ENCODE measurements at regions not wholly inside any gene's neighbourhood (a gene's known extent, or its start where the extent isn't known, plus 50 kb on each side); places are given as distances from the start of the nearest gene placed in this dataset.

DNA sequence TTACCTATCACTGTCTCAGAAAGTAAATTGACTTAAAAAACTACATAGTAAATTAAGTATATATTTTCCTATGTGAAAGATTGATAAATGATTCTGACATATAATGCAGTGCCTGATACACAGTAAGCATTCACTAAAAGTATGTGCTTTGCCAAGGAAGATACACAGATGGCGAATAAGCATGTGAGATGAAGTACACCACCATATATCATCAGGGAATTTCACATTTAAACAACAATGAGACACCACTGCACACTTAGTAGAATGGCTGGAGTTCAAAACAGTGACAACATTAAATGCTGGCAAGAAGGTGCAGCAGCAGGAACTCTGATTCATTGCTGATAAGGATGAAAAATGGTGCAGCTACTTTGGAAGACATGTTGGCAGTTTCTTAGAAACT lies 1118.8 kb downstream of the DTWD2 start:
- Mint-ChIP-seq H3K4me3 (no peak overlapping the region), H3K27ac (no peak overlapping the region), H3K4me1 (ENCODE audit: low read depth) (no peaks in the 10 kb centered on the region), H3K27me3 (ENCODE audit: low read depth) (no peaks in the 10 kb centered on the region), H3K9me3 (peaks cover 2 to 11% of the 10 kb centered on the region in 2 donors), H3K36me3 (ENCODE audit: insufficient read depth in 2 of 2) (no peaks in the 10 kb centered on the region)
- ATAC-seq (replicated peaks in 1 of 2) (no peak), DNase-seq (no peak)

DNA sequence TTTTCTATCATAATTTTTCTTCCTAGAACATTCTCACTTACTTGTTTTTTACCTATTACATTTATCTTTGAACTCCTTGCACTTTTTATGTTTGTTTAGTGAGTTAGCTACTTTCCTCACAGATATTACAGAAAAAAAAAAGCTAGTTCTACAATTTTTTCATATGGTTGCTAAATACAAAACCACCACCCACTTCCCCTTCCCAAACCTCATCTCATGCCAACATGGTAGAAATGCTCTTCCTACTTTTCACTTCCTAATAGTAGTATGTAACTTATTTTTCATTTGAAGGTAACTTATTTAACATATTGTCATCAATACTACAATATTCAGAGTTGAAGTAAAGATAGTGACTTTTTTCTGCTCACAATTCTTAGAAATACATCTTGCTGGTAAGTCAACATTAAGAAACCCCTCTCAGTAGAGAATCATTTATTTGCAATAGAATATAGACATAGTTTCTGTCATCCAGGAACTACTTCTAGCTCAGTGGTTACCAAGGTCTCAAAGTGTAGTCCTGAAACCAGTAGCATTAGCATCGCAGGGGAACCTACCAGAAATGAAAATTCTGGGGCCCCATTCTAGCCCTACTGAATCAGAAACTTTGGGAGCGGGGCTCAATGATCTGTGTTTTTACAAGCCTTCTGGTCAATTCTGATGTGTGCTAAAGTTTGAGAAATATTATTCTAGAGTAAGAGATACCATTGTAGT lies 1124.6 kb downstream of the DTWD2 start:
- H3K27ac Mint-ChIP-seq = no peak overlapping the region
- DNase-seq (no peak), ATAC-seq (replicated peaks in 1 of 2) (no peak)
- no peaks in the 10 kb centered on the region for H3K27me3 Mint-ChIP-seq (ENCODE audit: low read depth)
- H3K9me3 Mint-ChIP-seq = peaks cover 0 to 4% of the 10 kb centered on the region in 2 donors
- no peak overlapping the region for H3K4me3 Mint-ChIP-seq
- H3K36me3 Mint-ChIP-seq (ENCODE audit: insufficient read depth in 2 of 2) = no peaks in the 10 kb centered on the region
- no peaks in the 10 kb centered on the region for H3K4me1 Mint-ChIP-seq (ENCODE audit: low read depth)

DNA sequence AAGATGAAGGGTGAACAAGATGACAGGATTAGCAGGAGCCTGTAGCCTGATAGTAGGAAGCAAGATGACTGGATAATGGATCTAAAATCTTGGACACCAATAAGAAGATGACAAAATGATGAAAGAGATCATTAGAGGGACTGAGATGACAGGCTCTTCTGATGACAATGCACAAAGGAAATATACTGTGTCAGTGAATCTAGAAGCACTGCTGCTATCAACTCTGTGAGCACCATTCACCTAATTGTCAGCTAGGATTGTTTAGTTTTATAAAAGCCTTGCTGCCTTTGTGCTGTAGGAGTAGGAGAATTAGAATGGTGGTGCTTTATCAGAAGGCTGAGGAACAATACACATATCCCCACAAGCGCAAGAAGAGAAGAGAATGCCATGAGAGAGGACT lies 1127.8 kb downstream of the DTWD2 start:
- peaks cover 7 to 10% of the 10 kb centered on the region in 2 donors for H3K9me3 Mint-ChIP-seq
- no peaks in the 10 kb centered on the region for H3K36me3 Mint-ChIP-seq (ENCODE audit: insufficient read depth in 2 of 2)
- no peak overlapping the region for H3K27ac Mint-ChIP-seq
- DNase-seq = no peak
- no peaks in the 10 kb centered on the region for H3K27me3 Mint-ChIP-seq (ENCODE audit: low read depth)
- H3K4me1 Mint-ChIP-seq (ENCODE audit: low read depth) = no peaks in the 10 kb centered on the region
- no peak overlapping the region for H3K4me3 Mint-ChIP-seq
- no peak for ATAC-seq (replicated peaks in 1 of 2)

DNA sequence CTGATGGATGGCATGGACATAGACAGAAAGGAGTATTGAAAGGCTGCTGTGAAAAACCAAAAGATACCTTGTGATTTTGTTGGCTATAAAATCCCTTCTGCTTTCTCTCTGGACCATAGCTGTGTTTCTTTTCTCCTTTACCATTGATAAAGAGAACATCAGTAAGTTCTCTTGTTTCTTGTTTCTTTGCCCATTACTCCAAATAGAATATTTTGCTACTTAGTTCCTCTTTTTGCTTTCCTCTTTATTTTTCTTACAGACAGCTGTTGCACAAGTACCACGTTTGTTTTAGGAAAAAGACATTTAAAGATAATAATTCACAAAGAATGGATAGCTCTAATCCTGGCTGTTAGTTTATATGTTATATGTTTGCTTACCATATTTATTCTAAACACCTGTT lies 1129.2 kb downstream of the DTWD2 start:
- Mint-ChIP-seq H3K4me1 (ENCODE audit: low read depth) (no peaks in the 10 kb centered on the region), H3K36me3 (ENCODE audit: insufficient read depth in 2 of 2) (no peaks in the 10 kb centered on the region), H3K9me3 (peaks cover 7 to 10% of the 10 kb centered on the region in 2 donors), H3K4me3 (no peak overlapping the region), H3K27ac (no peak overlapping the region), H3K27me3 (ENCODE audit: low read depth) (no peaks in the 10 kb centered on the region)
- no peak for DNase-seq
- no peak for ATAC-seq (replicated peaks in 1 of 2)

DNA sequence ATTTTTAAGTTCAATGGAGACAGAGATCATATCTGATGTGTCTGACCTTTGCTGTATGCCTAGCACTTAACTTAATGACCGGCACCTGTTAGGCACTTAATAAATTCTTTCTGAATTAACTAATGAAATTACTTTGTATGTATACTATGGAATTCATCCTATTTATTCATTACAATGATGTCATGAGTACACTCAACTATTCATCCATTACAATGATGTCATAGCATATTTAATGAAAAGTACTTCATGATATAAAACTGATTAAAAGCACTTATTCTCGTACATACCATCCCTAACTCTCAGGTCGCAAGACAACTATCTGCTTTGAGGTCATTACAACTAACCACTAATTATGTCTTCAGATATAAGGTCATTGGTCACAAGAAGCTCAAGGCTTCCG lies 1131.6 kb downstream of the DTWD2 start:
- Mint-ChIP-seq H3K4me1 (ENCODE audit: low read depth) (no peaks in the 10 kb centered on the region), H3K36me3 (ENCODE audit: insufficient read depth in 2 of 2) (no peaks in the 10 kb centered on the region), H3K9me3 (peaks cover 7 to 10% of the 10 kb centered on the region in 2 donors), H3K4me3 (no peak overlapping the region), H3K27ac (no peak overlapping the region), H3K27me3 (ENCODE audit: low read depth) (no peaks in the 10 kb centered on the region)
- ATAC-seq (replicated peaks in 1 of 2) (no peak), DNase-seq (no peak)

DNA sequence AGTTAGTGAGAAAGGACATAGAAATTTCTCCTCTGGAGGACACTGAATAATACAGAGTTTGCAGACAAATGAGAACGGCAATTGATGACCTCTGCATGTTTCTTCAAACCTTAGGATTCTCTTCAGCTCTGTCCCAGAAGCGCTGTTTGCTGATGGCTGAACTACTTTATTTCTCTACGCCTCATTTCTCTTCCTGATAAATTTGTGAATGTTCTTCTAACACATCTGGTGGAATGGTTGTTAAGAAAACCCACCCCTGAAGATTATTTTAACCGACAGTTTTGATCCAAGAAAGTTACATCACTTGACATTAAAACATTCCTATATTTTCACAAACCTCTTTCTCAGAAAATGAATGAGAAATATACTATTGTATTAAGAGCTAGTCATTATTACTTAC lies 1150.6 kb downstream of the DTWD2 start:
- H3K27ac Mint-ChIP-seq = no peak overlapping the region
- no peaks in the 10 kb centered on the region for H3K36me3 Mint-ChIP-seq (ENCODE audit: insufficient read depth in 2 of 2)
- no peaks in the 10 kb centered on the region for H3K4me1 Mint-ChIP-seq (ENCODE audit: low read depth)
- no peak for ATAC-seq (replicated peaks in 1 of 2)
- H3K27me3 Mint-ChIP-seq (ENCODE audit: low read depth) = no peaks in the 10 kb centered on the region
- DNase-seq = no peak
- no peak overlapping the region for H3K4me3 Mint-ChIP-seq
- H3K9me3 Mint-ChIP-seq = peaks cover 4 to 12% of the 10 kb centered on the region in 2 donors

DNA sequence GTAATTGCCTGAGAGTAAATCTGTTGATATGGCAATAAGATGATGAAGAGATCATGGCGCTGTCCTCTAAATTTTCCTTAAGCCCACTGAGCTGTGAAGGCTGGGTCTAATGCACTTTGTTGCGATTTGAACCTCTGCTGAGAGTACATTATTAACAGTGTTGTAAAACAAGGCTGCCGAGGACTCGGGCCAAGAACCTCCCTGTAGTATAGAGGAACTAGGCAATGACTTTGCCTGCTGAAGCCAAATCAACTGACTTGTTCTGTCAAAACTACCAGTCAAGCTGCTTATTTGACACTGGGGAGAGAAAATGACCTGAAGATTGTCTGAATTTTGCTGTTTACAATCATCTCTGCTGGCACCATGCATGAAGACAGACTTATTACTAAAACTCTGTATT lies 1154.7 kb downstream of the DTWD2 start:
- Mint-ChIP-seq H3K27ac (no peak overlapping the region), H3K4me1 (ENCODE audit: low read depth) (no peaks in the 10 kb centered on the region), H3K27me3 (ENCODE audit: low read depth) (no peaks in the 10 kb centered on the region), H3K4me3 (no peak overlapping the region), H3K36me3 (ENCODE audit: insufficient read depth in 2 of 2) (no peaks in the 10 kb centered on the region), H3K9me3 (peaks cover 7 to 9% of the 10 kb centered on the region in 2 donors)
- no peak for DNase-seq
- ATAC-seq (replicated peaks in 1 of 2) = no peak

DNA sequence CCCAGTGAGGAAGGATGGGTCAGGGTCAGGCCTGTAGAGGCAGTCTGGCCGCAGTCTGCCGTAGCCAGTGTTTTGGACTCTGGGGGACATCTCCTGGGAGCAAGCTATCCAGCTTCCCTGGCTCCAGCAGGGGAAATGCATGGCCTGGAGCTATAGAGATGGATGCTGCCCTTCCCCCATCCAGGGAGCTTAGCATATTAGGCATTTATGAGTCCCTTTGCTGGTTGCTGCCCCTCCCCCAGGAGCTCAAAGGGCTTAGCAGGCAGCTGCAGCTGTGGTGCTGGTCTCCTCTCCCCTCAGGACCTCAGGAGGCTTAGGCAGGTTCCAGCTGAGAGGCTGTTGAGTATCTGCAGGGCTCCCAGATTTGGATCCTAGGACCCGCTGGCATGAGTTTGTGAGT lies 1158.7 kb downstream of the DTWD2 start:
- ATAC-seq (replicated peaks in 1 of 2) (no peak), DNase-seq (no peak)
- peaks cover 0 to 2% of the 10 kb centered on the region in 2 donors for H3K36me3 Mint-ChIP-seq (ENCODE audit: insufficient read depth in 2 of 2)
- no peaks in the 10 kb centered on the region for H3K4me1 Mint-ChIP-seq (ENCODE audit: low read depth)
- no peak overlapping the region for H3K27ac Mint-ChIP-seq
- peaks cover 12 to 16% of the 10 kb centered on the region in 2 donors for H3K9me3 Mint-ChIP-seq
- no peak overlapping the region for H3K4me3 Mint-ChIP-seq
- H3K27me3 Mint-ChIP-seq (ENCODE audit: low read depth) = no peaks in the 10 kb centered on the region

DNA sequence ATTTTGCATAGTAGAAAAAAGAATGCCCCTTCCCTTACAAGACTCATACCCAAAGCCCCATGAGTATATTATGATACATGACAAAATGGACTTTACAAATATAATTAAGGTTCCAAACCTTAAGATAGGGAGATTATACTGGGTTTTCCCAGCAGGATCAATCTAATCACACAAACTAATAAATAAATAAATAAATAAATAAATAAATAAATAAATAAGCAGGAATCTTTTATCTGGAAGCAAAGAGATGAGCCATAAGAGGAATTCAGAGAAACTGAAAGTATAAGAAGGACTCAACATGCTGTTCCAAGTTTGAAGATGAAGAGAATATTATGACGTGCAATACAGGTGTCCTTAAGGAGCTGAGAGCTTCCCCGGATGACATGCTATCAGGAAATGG lies 1174.5 kb downstream of the DTWD2 start:
- Mint-ChIP-seq H3K36me3 (ENCODE audit: insufficient read depth in 2 of 2) (no peaks in the 10 kb centered on the region), H3K4me3 (no peak overlapping the region), H3K27me3 (ENCODE audit: low read depth) (no peaks in the 10 kb centered on the region), H3K4me1 (ENCODE audit: low read depth) (no peaks in the 10 kb centered on the region), H3K27ac (no peak overlapping the region), H3K9me3 (peaks cover 1 to 7% of the 10 kb centered on the region in 2 donors)
- DNase-seq (no peak), ATAC-seq (replicated peaks in 1 of 2) (no peak)

DNA sequence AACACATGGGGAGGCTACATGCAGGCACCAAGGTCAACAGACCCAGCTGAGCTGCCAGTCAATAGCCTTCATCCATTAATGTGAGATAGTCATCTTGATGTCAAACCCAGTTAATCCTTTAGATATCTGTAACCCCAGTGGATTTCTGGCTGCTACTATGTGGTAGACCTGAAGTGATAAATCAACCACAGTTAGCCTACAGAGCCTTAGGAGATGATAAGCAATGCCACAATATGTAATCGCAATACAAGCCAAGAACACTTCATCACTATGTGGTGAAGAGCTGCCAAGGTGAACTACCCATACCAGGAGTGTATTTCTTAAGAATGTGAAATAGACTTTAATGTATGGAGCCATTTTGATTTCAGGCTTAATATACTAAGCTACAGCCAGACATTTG lies 1175.5 kb downstream of the DTWD2 start:
- H3K4me3 Mint-ChIP-seq = no peak overlapping the region
- H3K27me3 Mint-ChIP-seq (ENCODE audit: low read depth) = no peaks in the 10 kb centered on the region
- ATAC-seq (replicated peaks in 1 of 2) (no peak), DNase-seq (no peak)
- H3K27ac Mint-ChIP-seq = no peak overlapping the region
- H3K4me1 Mint-ChIP-seq (ENCODE audit: low read depth) = no peaks in the 10 kb centered on the region
- H3K36me3 Mint-ChIP-seq (ENCODE audit: insufficient read depth in 2 of 2) = no peaks in the 10 kb centered on the region
- H3K9me3 Mint-ChIP-seq = peaks cover 1 to 7% of the 10 kb centered on the region in 2 donors

DNA sequence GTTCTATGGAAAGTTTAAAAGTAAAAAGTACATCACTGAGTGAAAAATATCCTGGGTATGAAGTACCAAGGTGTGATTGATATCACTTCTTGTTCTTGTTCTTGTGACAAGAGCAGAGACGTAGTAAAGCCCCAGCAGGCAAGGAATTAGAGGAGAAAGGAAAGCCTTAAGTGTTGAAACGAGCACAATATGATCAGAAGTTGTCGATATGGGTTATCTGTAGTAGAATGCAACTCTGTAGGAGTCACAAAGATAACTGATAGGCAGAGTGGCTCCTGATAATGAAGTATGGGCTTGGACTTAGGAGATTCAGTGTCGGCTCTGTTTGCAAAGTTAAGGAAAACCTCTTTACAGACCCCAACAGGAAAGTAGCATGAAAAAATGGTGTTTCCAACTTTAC lies 1179.1 kb downstream of the DTWD2 start:
- no peak for DNase-seq
- no peaks in the 10 kb centered on the region for H3K4me1 Mint-ChIP-seq (ENCODE audit: low read depth)
- no peak overlapping the region for H3K27ac Mint-ChIP-seq
- peaks cover 4 to 5% of the 10 kb centered on the region in 2 donors for H3K9me3 Mint-ChIP-seq
- ATAC-seq (replicated peaks in 1 of 2) = no peak
- no peaks in the 10 kb centered on the region for H3K36me3 Mint-ChIP-seq (ENCODE audit: insufficient read depth in 2 of 2)
- no peaks in the 10 kb centered on the region for H3K27me3 Mint-ChIP-seq (ENCODE audit: low read depth)
- no peak overlapping the region for H3K4me3 Mint-ChIP-seq

DNA sequence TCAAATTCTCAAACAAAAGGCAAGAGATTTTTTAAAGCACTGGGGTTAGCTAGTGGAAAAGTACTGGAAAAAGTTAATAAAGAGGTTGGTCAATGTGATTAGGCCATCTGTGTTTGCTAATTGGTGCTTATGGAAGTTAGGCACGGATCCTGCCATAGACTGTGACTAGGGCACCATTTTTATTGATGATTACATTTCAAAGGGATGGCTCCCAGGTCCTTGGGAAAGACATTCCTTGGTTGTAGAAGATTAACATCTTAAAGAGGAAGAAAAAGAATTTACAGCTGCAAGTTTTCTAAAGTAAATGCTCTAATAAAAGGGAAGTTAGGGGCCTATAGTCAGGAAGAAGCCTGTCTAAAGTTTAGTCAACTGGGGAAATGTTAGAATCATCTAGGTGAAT lies 1183.3 kb downstream of the DTWD2 start:
- H3K4me3 Mint-ChIP-seq = no peak overlapping the region
- H3K27me3 Mint-ChIP-seq (ENCODE audit: low read depth) = no peaks in the 10 kb centered on the region
- DNase-seq (no peak), ATAC-seq (replicated peaks in 1 of 2) (no peak)
- H3K4me1 Mint-ChIP-seq (ENCODE audit: low read depth) = no peaks in the 10 kb centered on the region
- peaks cover 6 to 7% of the 10 kb centered on the region in 2 donors for H3K9me3 Mint-ChIP-seq
- H3K27ac Mint-ChIP-seq = peak overlapping the region; percentile 44
- no peaks in the 10 kb centered on the region for H3K36me3 Mint-ChIP-seq (ENCODE audit: insufficient read depth in 2 of 2)

DNA sequence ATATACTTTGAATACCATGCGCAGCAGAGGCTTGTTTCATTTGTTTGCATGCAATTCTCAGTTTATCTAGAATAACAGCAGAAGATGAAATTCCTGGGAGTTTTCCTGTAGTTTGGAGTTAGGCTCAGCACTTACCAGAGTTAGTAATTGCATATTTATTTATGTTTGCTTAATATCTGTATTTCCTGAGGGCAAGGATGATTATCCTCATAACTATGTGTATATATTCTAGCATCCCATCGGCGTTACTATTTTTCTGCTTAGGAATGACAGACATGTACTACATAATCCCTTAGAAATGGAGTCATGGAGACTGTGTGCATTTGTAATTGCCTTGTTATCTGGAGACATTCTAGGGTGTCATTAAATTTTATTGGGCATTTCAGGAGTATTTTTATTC lies 1184.8 kb downstream of the DTWD2 start:
- DNase-seq (no peak), ATAC-seq (replicated peaks in 1 of 2) (no peak)
- Mint-ChIP-seq H3K4me1 (ENCODE audit: low read depth) (no peaks in the 10 kb centered on the region), H3K4me3 (no peak overlapping the region), H3K36me3 (ENCODE audit: insufficient read depth in 2 of 2) (no peaks in the 10 kb centered on the region), H3K27ac (no peak overlapping the region), H3K27me3 (ENCODE audit: low read depth) (no peaks in the 10 kb centered on the region), H3K9me3 (peaks cover 7 to 9% of the 10 kb centered on the region in 2 donors)

DNA sequence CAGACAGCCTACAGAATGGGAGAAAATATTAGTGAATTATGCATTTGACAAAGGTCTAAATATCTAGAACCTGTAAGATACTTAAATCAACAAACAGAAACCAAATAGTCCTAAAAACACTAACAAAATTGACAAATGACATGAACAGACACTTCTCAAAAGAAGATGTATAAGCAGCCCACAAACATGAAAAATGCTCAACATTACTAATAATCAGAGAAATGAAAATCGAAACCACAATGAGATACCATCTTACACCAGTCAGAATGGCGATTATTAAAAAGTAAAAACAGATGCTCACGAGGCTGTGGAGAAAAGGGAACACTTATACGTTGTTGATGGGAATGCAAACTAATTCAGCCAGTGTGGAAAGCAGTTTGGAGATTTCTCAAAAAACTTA lies 1186.8 kb downstream of the DTWD2 start:
- DNase-seq = no peak
- Mint-ChIP-seq H3K36me3 (ENCODE audit: insufficient read depth in 2 of 2) (no peaks in the 10 kb centered on the region), H3K4me3 (no peak overlapping the region), H3K9me3 (peaks cover 7 to 9% of the 10 kb centered on the region in 2 donors), H3K4me1 (ENCODE audit: low read depth) (no peaks in the 10 kb centered on the region), H3K27me3 (ENCODE audit: low read depth) (no peaks in the 10 kb centered on the region), H3K27ac (no peak overlapping the region)
- ATAC-seq (replicated peaks in 1 of 2) = no peak

Measured in activated T-cell treated with anti-CD3 and anti-CD28 coated beads, Interleukin-2, amount 50 U/mL, for 72 hours (primary cell).